HG03520 (cell line): ENCODE measurements at regions not wholly inside any gene's neighbourhood (a gene's known extent, or its start where the extent isn't known, plus 50 kb on each side); places are given as distances from the start of the nearest gene placed in this dataset.
"Not testable (repeated sequence)": the region's sequence is repeated elsewhere in the genome, so short reads cannot be mapped to it uniquely, and the experiment has no call there.

ENCODE experiments used
- ATAC-seq: cut with Tn5 transposase; IDR thresholded peaks from one replicate; pipeline ENCODE4 v1.9.1; 2021; ENCODE audit warnings: mild to moderate bottlenecking, moderate library complexity; ENCODE audit not compliant: unreplicated experiment

DNA sequence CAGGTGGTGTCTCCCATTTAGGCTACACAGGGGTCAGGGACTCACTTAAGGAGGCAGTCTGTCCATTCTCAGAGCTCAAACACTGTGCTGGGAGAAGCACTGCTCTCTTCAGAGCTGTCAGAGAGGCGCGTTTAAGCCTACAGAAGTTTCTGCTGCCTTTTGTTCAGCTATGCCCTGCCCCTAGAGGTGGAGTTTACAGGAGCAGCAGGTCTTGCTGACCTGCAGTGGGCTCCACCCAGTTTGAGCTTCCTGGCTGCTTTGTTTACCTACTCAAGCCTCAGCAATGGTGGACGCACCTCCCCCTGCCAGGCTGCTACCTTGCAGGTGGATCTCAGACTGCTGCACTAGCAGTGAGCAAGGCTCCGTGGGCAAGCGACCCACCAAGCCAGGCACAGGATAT lies 260.1 kb downstream of the MEF2C start:
- not testable (repeated sequence) for ATAC-seq

DNA sequence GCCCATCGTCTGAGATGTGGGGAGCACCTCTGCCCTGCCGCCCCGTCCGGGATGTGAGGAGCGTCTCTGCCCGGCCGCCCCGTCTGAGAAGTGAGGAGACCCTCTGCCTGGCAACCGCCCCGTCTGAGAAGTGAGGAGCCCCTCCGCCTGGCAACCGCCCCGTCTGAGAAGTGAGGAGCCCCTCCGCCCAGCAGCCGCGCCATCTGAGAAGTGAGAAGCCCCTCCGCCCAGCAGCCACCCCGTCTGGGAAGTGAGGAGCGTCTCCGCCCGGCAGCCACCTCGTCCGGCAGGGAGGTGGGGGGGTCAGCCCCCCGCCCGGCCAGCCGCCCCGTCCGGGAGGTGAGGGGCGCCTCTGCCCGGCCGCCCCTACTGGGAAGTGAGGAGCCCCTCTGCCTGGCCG lies 267.2 kb downstream of the MEF2C start:
- not testable (repeated sequence) for ATAC-seq

DNA sequence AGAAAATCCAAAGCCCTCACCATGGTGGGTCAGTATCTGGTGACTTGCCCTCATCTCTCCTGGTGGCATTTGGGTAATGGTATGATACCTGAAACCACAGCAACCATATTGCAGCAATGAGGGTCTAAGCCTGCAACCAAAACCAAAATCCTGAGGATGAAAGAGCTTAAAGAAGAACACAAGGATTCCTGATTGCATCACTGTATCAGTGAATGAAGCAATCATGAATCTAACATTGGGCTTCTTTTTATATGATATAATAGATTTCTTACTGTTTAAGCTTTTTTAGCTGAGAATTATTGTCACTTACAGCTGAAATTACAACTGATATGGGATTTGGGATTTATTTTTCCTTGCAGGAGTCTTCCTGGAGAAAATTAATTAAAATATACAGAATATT lies 269.9 kb downstream of the MEF2C start:
- no peak for ATAC-seq

DNA sequence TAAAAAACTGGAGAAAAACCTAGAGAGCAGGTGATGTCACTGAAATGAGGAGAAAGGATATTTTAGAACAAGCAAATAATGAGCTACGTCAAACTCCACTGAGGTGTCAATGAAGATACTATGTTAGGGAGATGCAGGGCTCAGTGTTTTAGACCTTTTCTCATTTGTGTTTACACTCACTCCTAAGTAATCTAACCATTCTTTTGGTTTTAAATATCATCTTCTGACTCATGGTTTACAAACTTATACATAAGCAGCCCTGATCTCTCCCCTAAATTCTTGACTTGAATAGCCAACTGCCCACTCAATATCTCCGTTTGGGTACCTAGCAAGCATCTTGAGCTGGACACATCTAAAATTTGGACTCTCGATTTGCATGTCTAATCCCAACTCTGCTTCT lies 272.4 kb downstream of the MEF2C start:
- no peak for ATAC-seq

DNA sequence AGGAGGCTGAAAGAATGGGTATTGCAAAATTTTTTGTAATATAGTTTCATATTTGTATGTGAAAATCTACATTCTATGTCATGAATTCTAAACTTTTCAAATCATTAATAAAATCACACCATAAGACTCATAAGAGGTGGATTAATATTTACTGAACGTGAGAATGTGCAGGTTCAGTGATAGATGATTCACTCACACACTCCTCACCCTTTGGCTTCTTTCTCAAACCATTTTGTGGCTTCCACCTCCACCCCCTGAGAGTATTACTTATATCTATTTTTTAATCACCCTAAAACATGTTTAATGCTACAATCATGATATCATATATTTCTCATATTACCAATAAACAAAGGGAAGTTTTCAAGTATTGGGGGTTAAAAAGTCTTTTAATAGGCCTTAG lies 275.5 kb downstream of the MEF2C start:
- no peak for ATAC-seq

DNA sequence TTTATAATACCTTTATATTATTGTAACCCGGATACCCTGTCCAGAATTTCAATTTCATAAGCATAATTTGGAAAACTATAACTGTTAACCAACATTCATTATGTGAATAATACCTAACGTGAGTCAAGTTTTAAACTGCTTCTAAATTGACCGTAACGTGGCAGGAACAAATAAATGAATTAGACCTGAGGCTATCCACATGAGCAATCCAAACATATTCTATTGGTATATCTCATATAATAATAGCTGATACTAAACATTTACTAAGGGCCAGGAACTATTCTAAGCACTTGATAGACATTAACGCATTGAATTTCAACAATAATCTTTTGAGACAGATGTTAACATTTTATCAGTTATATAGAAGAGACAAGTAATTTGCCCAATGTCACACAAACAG lies 276.4 kb downstream of the MEF2C start:
- ATAC-seq = no peak

DNA sequence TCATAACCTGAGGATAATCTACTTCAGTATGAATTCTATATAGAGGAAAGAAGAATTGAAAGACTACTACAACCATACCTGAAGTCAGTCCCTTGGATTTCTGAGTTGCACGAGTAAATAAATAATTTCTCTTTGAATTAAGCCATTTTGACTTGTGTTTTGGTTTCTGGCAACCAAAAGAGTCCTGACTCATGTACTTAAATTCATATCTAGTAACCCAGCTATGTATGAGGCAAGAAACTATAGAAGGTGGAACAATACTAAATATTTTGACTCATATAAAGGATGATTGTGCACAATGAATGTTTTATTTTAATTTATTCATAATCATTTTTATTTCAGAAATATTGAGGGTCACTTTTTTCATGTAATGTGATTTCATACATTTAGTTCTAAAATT lies 276.8 kb downstream of the MEF2C start:
- ATAC-seq = no peak

DNA sequence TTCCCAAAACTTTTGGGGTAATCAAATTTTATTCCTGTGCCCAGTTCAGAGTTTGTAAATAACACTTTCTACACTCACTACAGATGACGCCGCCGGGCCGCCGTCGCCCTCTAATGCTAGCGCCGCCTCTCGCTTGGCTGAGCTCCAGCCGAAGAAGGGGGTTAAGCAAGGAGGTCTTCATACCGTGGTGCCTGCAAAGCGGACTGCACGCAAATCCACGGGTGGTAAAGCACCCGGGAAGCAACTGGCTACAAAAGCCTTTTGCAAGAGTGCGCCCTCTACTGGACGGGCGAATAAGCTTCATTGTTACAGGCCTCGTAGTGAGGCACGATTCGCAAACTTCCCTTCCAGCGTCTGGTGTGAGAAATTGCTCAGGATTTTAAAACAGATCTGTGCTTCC lies 280.4 kb downstream of the MEF2C start:
- ATAC-seq = no peak

DNA sequence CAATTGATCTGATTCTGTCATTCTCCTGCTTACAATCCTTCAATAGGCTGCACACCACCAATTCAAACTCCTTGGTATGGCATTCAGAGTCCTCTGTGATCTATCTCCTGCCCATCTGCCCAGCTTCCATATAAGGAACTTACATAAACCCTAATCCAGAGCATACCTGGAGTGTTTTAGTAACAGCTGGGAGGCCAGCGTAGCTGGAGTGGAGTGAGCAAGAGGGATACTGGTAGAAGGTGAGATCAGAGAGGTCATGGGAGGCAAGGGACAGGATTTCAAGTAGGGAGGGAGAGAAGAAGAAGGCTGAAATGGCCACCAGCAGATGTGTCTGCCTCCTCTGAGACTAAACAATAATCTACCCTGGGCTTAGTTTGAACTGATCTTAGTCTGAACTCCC lies 288.5 kb downstream of the MEF2C start:
- no peak for ATAC-seq

DNA sequence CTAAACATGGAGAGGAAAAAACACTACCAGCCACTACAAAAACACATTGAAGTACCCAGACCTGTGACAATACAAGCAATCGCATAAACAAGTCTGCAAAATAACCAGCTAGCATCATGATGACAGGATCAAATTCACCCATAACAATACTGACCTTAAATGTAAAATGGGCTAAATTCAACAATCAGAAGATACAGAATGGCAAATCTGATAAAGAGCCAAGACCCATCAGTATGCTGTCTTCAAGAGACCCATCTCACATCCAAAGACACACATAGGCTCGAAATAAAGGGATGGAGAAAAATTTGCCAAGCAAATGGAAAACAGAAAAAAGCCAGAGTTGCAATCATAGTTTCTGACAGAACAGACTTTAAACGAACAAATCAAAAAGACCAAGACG lies 294.4 kb downstream of the MEF2C start:
- no peak for ATAC-seq

DNA sequence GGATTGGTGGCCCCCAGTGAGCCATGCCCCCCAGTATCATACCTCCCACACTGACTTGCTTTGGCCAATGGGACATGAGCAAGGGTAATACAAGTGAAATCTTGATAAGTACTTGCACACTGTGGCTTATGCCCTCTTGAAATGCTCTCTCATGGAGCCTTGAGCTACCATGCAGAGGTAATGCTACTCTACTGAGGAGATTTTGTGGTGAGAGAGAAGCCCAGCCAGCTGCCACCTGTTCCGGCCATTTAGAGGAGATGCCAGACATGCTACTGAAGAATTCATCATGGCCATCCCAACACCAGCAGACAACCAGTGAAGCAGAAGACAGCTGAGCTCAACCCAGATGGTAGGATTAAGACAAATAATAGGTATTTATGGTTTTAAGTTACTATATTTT lies 299.5 kb downstream of the MEF2C start:
- no peak for ATAC-seq

DNA sequence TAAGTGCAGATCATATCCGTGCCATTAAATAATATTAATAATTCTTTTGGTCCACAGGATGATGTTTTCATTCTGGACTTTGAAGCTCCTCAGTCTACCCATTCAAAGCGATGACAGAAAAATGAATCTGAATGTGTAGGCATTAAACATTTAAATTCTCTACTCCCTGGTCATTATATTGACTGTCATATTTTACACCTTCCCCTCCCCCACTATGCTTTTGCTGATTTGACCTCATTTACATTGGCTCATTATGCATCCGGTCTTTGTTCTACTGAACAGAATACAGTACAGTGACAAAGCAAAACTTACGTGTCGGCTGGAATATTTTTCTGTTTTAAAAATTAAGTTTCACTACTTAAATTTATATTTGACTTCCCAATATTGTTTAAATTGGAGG lies 289.7 kb upstream of the TMEM161B start:
- no peak for ATAC-seq

DNA sequence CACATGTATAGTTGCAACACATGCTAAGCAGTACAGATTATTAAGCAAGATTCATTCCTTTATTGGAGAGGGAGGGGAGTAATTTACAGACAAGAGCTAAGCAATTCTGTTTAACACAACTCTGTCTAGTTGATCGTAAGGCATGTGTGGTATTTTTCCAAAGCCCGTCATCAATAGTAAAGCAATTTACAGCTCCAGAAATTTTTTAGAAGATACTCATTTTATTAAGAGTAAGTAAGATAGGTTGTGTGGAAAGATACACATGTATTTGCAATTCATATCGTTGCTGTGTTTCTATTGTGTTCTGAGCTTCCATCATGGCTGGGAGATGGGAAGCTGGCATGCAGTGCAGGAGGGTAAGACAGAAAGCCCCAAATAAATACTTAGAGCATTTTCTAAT lies 289.2 kb upstream of the TMEM161B start:
- ATAC-seq = no peak

DNA sequence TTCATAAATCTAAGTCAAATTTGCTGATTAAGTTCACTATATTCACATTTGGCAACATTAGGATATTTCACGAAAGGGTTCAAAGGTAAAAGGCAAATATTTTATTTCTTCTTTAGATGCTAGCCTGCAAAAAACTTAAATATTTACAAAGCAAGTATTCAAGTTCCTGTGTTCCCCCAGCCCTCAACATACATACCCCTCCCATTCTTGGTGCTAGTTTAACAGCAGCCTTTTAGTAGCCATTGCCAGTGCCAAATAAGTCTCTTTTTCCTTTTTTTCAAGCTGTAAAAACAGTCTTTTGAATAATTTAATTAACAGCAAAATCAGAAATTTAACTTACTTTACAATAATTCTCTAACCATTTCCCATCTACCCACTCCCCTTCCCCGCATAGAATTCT lies 288.5 kb upstream of the TMEM161B start:
- ATAC-seq = no peak

DNA sequence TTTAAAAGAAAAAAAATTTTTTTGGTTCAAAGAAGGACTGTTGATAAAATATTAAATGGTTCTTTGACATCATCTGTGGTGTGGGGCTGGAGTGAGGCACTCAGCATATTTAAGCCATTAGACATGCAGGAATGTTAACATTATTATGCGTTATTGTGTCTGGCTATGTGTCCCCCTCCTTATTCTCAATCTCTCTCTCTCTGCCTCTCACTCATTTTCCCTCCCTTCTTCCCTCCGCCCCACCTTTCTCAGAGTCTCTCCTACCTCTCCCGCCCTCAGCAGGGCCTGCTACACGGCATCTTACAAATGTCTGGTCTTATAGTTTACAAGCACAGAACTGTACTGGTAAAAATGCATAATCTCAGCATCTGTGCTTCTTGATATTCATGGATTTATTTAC lies 287.8 kb upstream of the TMEM161B start:
- ATAC-seq = no peak

DNA sequence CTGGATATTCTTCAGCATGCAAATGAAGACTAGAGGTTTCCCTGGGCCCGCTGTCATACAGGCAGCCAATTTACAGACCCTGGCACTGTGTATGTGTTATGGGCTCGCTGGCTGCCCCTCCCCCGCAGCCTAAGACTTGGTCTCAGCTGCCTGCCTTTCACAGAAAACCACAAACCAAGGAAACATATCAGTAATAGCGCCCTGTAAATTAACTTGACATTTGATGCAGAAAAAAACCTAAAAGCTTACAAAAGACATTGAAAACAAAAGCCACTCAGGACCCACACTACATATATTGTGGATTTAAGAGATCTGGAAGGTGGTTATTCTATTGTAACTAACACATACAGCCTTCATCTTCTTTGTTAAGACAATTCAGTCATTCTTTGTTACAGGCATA lies 287.0 kb upstream of the TMEM161B start:
- no peak for ATAC-seq

DNA sequence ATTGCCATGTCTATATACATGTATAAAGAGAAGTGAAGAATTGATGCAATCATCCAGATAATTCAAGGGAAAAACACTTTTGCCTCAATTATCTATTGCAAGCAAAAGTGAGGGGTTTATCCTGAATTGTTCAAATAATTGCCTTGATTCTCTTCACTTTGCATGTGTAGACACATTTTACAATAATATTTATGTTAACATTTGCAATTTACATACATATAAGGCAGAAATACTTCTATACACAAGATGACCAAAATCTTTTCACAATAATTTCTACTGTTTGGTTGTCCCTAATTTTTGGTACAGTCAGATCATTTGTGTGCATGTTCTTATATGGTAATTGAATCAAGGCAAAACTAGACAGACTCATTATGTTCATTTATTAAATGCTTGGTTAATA lies 285.3 kb upstream of the TMEM161B start:
- no peak for ATAC-seq

DNA sequence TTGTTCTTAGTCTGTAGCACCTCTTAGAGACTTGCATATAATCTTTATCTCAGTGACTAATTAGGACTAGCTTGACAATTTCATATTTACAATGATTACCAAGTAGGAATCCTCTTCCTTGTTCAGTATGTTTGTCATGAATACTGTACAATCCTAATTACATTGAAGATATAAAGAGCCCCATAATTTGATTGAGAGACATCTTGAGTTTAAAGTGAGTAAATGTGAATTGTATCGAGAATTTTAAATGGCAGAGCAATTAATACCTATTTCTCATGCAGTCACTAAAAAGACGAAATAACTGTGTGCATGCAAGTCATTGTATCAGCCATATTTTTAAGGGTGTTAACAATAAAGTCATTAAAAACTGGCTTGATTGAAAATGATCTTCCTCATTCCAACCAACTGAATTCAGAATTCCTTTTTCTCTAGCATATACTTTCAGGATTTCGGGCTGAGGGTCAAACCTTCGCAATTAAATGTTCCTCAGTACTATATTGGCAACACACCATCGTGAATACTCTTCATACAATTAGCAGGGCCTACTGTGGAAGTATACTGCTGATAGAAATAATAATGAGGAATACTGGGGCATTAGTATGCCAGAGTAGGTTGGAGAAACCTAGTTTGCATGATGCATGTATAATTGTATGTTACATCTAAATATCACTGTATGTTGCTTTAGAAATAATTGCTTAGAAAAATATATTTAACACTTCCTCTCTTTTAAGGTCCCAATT lies 284.7 kb upstream of the TMEM161B start:
- no peak for ATAC-seq

DNA sequence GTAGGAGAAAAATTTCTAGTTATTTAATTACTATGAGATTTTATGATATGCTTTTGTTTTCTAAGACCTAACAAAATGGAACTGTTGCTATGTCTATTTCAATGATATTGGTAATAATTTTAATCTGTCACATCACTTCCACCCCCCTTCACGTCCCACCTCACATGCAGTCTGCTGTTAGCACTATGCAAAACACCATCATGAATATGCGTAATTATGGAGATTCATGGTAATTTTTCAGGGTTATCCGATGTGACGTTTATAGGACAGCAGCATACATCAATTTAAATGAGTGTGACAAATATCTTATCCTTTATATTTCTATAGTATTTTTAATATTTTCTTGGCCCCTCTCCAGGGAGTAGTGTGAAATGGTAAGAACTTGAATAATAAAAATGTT lies 283.8 kb upstream of the TMEM161B start:
- ATAC-seq = no peak

DNA sequence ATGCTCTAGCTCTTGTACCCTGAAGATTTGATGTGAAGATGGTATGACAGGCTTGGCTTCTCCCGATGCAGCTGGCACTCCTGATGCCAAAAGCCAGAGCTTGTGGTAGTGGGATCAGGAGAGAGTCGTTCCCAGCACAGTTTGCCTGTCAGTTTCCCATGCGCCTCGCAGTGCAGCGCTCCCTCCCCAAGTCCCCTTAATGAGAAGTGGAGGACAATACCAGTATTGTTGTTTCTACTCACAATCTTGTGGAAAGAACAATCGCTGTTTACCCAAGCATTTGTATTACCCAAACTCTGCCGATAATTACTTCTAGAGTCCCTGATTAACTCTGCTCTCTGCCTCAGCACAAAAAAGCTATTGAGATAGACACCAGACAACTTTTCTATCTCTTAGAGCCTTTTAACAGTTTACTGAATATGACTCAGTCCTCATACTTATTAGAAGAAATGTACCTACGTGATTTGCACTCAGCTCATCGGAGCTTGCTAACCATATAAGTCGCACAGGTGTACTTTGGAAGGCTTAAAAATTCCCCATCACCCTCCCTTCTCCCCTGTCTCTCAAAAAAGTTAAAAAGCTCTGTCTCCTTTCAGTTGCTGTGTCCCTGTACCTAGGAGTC lies 283.2 kb upstream of the TMEM161B start:
- no peak for ATAC-seq

DNA sequence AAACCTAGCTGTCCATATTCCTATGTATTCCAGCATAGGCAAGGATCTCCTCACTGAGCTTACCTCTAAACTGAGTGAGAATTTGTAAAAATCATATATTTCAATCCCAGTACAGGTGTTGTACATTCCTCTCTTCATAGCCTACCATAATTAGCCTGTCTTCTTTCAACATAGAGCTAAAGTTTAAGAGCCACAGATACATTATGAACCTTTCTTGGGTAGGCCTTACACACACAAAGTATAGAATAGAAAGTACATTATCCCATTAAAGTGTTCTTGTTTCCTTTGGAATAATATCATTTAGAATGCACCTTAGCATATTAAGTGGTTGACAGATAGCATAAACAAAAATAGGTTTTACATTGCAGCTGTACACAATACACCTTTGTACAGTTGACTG lies 282.1 kb upstream of the TMEM161B start:
- no peak for ATAC-seq

DNA sequence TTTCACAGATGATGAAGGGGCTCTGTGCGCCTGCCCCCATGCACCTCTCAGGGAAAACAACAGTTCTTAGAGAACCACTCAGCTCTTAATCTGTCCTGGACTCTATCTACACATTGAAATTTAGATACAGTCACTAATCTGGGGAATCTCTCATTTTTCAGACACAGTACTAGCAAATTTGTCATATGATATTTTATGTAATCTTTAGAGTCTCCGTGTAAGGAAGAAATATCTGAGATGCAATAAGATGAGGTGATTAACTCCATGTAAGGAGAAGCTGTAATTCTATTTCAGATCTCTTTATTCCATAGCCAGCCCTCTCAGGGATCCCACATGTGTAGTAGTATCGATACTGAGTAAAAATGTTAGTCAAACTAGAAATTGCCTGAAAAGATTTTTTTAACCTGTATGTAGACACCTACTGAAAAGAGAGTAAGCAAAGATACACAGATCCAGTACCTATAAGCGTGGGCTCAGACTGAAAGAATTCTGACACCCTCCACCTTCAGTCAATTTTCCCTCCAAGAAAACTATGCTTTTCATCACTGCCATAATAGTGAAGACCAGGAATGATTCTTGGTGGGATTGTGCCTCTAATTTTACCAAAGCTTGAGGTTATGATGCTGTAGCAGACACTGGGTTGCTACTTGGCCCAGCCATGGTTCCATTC lies 279.6 kb upstream of the TMEM161B start:
- ATAC-seq = no peak
